ENCODE measurements at regions not wholly inside any gene's neighbourhood (a gene's known extent, or its start where the extent isn't known, plus 50 kb on each side); places are given as distances from the start of the nearest gene placed in this dataset.

GRCh38 chr17:14790521-14790920, 474.6 kb downstream of the PMP22 start:
- H3K9me3 ChIP-seq, result no peaks in the 10 kb centered on the region
- no peak overlapping the region for H3K4me3 ChIP-seq
- TF ChIP-seq CTCF (IDR thresholded peaks at IDR 0.05) (no peak), POLR2A (IDR thresholded peaks at IDR 0.05) (no peak)
- H3K4me1 ChIP-seq, result no peaks in the 10 kb centered on the region
- H3K27me3 ChIP-seq, result no peaks in the 10 kb centered on the region
- intact Hi-C loops (cut with DNase I; ENCODE audit: low total_unique reads), result no loop called here
- H3K27ac ChIP-seq, result no peak overlapping the region
- no peak for DNase-seq
- H3K36me3 ChIP-seq, result no peaks in the 10 kb centered on the region

- Histone ChIP-seq H3K4me3 (no peak overlapping the region), H3K27me3 (no peaks in the 10 kb centered on the region), H3K27ac (no peak overlapping the region), H3K36me3 (no peaks in the 10 kb centered on the region), H3K9me3 (no peaks in the 10 kb centered on the region), H3K4me1 (no peaks in the 10 kb centered on the region)
- intact Hi-C loops (cut with DNase I; ENCODE audit: low total_unique reads), result no loop called here
- no peak for TF ChIP-seq POLR2A (IDR thresholded peaks at IDR 0.05)
- DNase-seq, result no peak
These were observed 480.0 kb downstream of the PMP22 start for GRCh38 chr17:14784997-14785696.

- intact Hi-C loops (cut with DNase I; ENCODE audit: low total_unique reads), result no loop called here
- no peaks in the 10 kb centered on the region for H3K4me1 ChIP-seq
- TF ChIP-seq CTCF (IDR thresholded peaks at IDR 0.05) (no peak), POLR2A (IDR thresholded peaks at IDR 0.05) (no peak)
These were observed 480.2 kb downstream of the HS3ST3B1 start for GRCh38 chr17:14781123-14781522.

GRCh38 chr17:14780097-14780651, 479.3 kb downstream of the HS3ST3B1 start:
- intact Hi-C loops (cut with DNase I; ENCODE audit: low total_unique reads), result no loop called here
- no peaks in the 10 kb centered on the region for H3K9me3 ChIP-seq
- no peaks in the 10 kb centered on the region for H3K4me1 ChIP-seq
- H3K27ac ChIP-seq, result no peak overlapping the region
- H3K36me3 ChIP-seq, result no peaks in the 10 kb centered on the region
- no peaks in the 10 kb centered on the region for H3K27me3 ChIP-seq
- H3K4me3 ChIP-seq, result no peak overlapping the region
- DNase-seq, result no peak
- TF ChIP-seq POLR2A (IDR thresholded peaks at IDR 0.05), result no peak
- TF ChIP-seq CTCF (IDR thresholded peaks at IDR 0.05), result no peak

More at GRCh38 chr17:14781123-14781522, 480.2 kb downstream of the HS3ST3B1 start:
- no peak overlapping the region for H3K27ac ChIP-seq
- H3K27me3 ChIP-seq, result no peaks in the 10 kb centered on the region
- H3K4me3 ChIP-seq, result no peak overlapping the region
- H3K36me3 ChIP-seq, result no peaks in the 10 kb centered on the region
- DNase-seq, result no peak
- H3K9me3 ChIP-seq, result no peaks in the 10 kb centered on the region

- DNase-seq, result no peak
- no peak overlapping the region for H3K4me3 ChIP-seq
- H3K27me3 ChIP-seq, result no peaks in the 10 kb centered on the region
- TF ChIP-seq POLR2A (IDR thresholded peaks at IDR 0.05) (no peak), CTCF (IDR thresholded peaks at IDR 0.05) (no peak)
- no peaks in the 10 kb centered on the region for H3K36me3 ChIP-seq
- H3K4me1 ChIP-seq, result no peaks in the 10 kb centered on the region
- H3K27ac ChIP-seq, result no peak overlapping the region
- no peaks in the 10 kb centered on the region for H3K9me3 ChIP-seq
- intact Hi-C loops (cut with DNase I; ENCODE audit: low total_unique reads), result no loop called here
These were observed 478.4 kb downstream of the HS3ST3B1 start for GRCh38 chr17:14779241-14779640.

Data from uterus (tissue), 3 donors.